Activated CD8-positive, alpha-beta memory T cell treated with anti-CD3 and anti-CD28 coated beads, Interleukin-2, amount 50 U/mL, for 24 hours (primary cell): ENCODE measurements at regions not wholly inside any gene's neighbourhood (a gene's known extent, or its start where the extent isn't known, plus 50 kb on each side); places are given as distances from the start of the nearest gene placed in this dataset.

Source experiments
- DNase-seq: peaks from one replicate; pipeline ENCODE4 v3.0.0-alpha.2; 2020; ENCODE audit errors: extremely low read depth

- no peak for DNase-seq
These were observed 701.8 kb upstream of the TENM3 start for GRCh38 chr4:181541396-181541795.

GRCh38 chr4:181548873-181549575 lies 694.2 kb upstream of the TENM3 start:
- DNase-seq, result no peak

GRCh38 chr4:181549576-181550188 lies 693.5 kb upstream of the TENM3 start:
- DNase-seq, result no peak

- no peak for DNase-seq
These were observed 692.8 kb upstream of the TENM3 start for GRCh38 chr4:181550381-181550780.

- no peak for DNase-seq
These were observed 683.6 kb upstream of the TENM3 start for GRCh38 chr4:181559637-181560036.

GRCh38 chr4:181562399-181562798 lies 680.8 kb upstream of the TENM3 start:
- no peak for DNase-seq

GRCh38 chr4:181564625-181565024 lies 678.6 kb upstream of the TENM3 start:
- DNase-seq, result no peak

- no peak for DNase-seq
These were observed 676.7 kb upstream of the TENM3 start for GRCh38 chr4:181566490-181566889.

- no peak for DNase-seq
These were observed 673.6 kb upstream of the TENM3 start for GRCh38 chr4:181569553-181569952.

- no peak for DNase-seq
These were observed 664.3 kb upstream of the TENM3 start for GRCh38 chr4:181578911-181579310.

GRCh38 chr4:181579486-181579885 lies 663.7 kb upstream of the TENM3 start:
- DNase-seq, result no peak

GRCh38 chr4:181581983-181582382 lies 661.2 kb upstream of the TENM3 start:
- no peak for DNase-seq

GRCh38 chr4:181582595-181582994 lies 660.6 kb upstream of the TENM3 start:
- no peak for DNase-seq

GRCh38 chr4:181588733-181589302 lies 654.4 kb upstream of the TENM3 start:
- no peak for DNase-seq

GRCh38 chr4:181592221-181592745 lies 650.9 kb upstream of the TENM3 start:
- no peak for DNase-seq

GRCh38 chr4:181593703-181594102 lies 649.5 kb upstream of the TENM3 start:
- DNase-seq, result no peak

- DNase-seq, result no peak
These were observed 649.0 kb upstream of the TENM3 start for GRCh38 chr4:181594188-181594587.

- DNase-seq, result no peak
These were observed 647.5 kb upstream of the TENM3 start for GRCh38 chr4:181595716-181596115.

- DNase-seq, result no peak
These were observed 645.4 kb upstream of the TENM3 start for GRCh38 chr4:181597766-181598165.

- no peak for DNase-seq
These were observed 644.1 kb upstream of the TENM3 start for GRCh38 chr4:181599134-181599533.

GRCh38 chr4:181601103-181601502 lies 642.1 kb upstream of the TENM3 start:
- DNase-seq, result no peak

GRCh38 chr4:181604546-181604945 lies 638.7 kb upstream of the TENM3 start:
- no peak for DNase-seq

- no peak for DNase-seq
These were observed 636.9 kb upstream of the TENM3 start for GRCh38 chr4:181606300-181606699.
